ENCODE measurements at regions not wholly inside any gene's neighbourhood (a gene's known extent, or its start where the extent isn't known, plus 50 kb on each side); places are given as distances from the start of the nearest gene placed in this dataset.

DNA sequence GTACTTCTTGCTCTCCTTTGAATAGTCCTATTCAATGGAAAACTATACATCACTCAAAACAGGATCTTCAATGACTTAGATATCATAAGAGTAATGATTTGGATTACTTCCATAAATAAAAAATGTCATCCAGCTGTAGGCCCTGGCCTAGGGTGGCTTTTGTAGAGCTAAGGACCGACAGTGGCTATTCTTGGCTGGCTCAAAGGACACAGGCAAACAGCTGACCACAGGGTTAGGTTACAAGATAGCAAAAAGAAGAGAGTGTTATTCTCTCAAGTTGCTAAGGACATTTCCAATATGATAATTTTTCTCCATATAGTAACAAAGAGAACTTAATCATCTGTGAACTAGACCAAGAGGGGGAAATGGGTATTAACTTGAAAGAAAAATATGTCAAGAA is 495.1 kb downstream of the PLPP3 start:
- TF ChIP-seq CTCF (IDR thresholded peaks at IDR 0.05; ENCODE audit: insufficient read depth, low read length): no peak
- H3K4me3 ChIP-seq (ENCODE audit: low read depth, low read length): no peak overlapping the region
- DNase-seq (ENCODE audit: low read depth): no peak

GRCh38 chr1:56081736-56082135 is 497.6 kb downstream of the PLPP3 start:
- no peak for TF ChIP-seq CTCF (IDR thresholded peaks at IDR 0.05; ENCODE audit: insufficient read depth, low read length)
- H3K4me3 ChIP-seq (ENCODE audit: low read depth, low read length): no peak overlapping the region

DNA sequence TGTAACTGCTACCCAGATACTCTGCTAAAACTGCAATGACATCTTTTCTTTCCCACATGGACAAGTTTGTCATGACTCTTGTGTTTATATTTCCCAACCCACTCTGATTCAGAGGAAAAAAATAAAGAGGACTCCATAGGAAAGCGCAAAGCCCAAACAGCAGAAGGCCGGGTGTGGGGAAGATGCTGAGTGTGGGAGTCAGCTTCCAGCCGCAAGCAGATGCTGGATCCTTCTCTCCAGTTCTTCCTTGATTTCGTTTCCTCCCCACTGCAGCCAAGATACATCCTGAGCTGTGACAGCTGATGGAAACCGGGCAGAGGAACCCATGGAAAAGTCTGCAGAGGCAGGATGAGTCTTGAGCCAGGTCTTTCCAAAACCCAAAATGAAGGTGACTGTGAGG is 498.2 kb downstream of the PLPP3 start:
- H3K4me3 ChIP-seq (ENCODE audit: low read depth, low read length): peak overlapping the region; percentile 11
- TF ChIP-seq CTCF (IDR thresholded peaks at IDR 0.05; ENCODE audit: insufficient read depth, low read length): peak; percentile 3
- DNase-seq (ENCODE audit: low read depth): peak; percentile 82

More at GRCh38 chr1:56081736-56082135, 497.6 kb downstream of the PLPP3 start:
- DNase-seq (ENCODE audit: low read depth): no peak

- no peak overlapping the region for H3K4me3 ChIP-seq (ENCODE audit: low read depth, low read length)
- no peak for TF ChIP-seq CTCF (IDR thresholded peaks at IDR 0.05; ENCODE audit: insufficient read depth, low read length)
- DNase-seq (ENCODE audit: low read depth): no peak
Measured at GRCh38 chr1:56080123-56080522, 499.2 kb downstream of the PLPP3 start.

DNA sequence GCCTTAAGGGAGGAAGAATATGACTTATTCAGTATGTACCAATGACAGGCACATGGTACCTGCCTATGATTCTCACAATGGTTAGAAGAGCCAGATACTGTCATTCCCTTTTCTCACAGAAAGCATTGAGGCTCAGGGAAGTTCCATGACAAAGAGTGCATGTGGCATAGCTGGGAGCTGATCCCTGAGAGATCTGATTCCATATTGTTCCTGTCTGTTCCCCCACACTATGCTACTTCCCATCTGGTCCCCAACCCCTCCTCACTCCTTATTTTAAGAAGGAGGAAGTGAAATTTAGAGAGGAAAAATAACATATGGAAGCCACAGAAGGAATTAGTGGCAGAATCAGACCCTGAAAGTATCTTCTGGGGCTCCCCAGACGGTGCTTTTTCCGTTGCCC is 500.0 kb downstream of the PLPP3 start:
- DNase-seq (ENCODE audit: low read depth): no peak
- no peak overlapping the region for H3K4me3 ChIP-seq (ENCODE audit: low read depth, low read length)
- TF ChIP-seq CTCF (IDR thresholded peaks at IDR 0.05; ENCODE audit: insufficient read depth, low read length): no peak

DNA sequence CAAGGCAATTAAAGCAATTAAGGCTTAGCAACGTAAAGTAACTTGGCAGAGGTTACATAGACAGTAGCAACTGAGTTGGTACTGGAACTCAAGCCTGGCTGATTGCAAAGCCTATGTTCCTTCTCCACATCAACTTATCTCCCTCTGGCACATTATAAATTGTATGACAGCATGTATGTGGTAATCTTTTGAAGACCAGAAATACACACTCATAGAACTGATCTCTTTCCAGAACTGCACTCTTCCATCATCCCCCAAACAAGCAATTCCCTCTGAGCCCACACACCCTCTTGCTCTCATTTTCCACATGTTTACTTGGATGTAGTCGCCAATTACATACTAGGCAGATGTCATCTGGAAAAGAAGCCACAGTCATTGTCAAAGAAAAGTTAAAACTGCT is 502.2 kb downstream of the PLPP3 start:
- H3K4me3 ChIP-seq (ENCODE audit: low read depth, low read length): no peak overlapping the region
- no peak for TF ChIP-seq CTCF (IDR thresholded peaks at IDR 0.05; ENCODE audit: insufficient read depth, low read length)
- peak; percentile 69 for DNase-seq (ENCODE audit: low read depth)

- TF ChIP-seq CTCF (IDR thresholded peaks at IDR 0.05; ENCODE audit: insufficient read depth, low read length): no peak
- no peak overlapping the region for H3K4me3 ChIP-seq (ENCODE audit: low read depth, low read length)
- peak; percentile 99 for DNase-seq (ENCODE audit: low read depth)
Measured at GRCh38 chr1:56074007-56074651, 505.2 kb downstream of the PLPP3 start.
